GM21381 (cell line): ENCODE measurements at regions not wholly inside any gene's neighbourhood (a gene's known extent, or its start where the extent isn't known, plus 50 kb on each side); places are given as distances from the start of the nearest gene placed in this dataset.
"Not testable (repeated sequence)": the region's sequence is repeated elsewhere in the genome, so short reads cannot be mapped to it uniquely, and the experiment has no call there.

Experiments
- ATAC-seq: cut with Tn5 transposase; IDR thresholded peaks from one replicate; pipeline ENCODE4 v1.9.1; 2021; ENCODE audit warnings: mild to moderate bottlenecking, moderate library complexity; ENCODE audit not compliant: unreplicated experiment

DNA sequence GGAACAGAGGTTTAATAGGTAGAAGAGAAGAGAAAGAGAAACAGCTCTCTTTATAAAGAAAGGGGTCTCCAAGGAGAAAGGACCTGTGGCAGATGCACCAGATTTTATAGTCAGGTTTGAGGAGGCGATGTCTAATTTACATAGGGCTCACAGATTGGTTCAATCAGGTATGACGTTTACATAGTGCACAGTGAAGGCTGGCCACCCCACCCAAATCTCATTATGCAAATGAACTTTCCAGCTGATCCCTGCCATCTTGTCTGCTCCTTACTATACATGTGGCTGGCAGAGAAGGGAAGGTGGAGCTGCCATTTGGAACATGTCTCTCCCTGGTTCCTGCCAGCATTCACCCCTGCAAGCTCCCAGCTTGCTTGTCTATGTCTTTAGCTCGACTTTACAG is 557.8 kb downstream of the SUCLG1 start:
- ATAC-seq, result no peak

DNA sequence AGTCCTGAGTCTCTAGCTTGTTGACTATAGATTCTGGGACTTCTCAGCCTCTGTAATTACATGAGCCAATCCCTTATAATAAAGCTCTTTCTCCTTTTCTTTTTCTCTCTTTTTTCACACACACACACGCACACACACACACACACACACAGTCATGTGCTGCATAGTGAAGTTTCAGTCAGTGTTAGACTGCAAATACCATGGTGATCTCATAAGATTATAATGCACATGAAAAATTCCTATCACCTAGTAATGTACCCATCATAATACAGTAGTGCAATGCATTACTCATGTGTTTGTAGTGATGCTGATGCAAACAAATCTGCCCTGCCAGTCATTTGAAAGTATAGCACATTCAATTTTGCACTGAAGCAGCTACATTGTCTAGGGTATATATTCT is 558.2 kb downstream of the SUCLG1 start:
- no peak for ATAC-seq

DNA sequence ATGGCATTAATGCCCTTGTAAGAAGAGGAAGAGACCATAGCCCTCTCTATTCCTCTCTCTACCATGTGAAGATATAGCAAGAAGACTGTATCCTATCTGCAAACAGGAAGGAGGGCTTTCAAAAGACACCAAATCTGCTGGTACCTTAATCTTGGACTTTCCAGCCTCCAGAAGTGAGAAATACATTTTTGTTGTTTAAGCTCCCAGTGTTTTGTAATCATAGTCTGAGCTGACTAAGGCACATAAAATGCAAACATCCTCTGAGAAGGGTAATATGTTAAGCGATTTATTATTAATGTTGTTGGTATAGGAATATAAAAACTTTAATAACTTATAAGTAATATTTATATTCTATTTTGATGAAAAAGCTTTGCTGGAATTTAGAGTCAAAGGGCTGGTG is 559.8 kb downstream of the SUCLG1 start:
- no peak for ATAC-seq

DNA sequence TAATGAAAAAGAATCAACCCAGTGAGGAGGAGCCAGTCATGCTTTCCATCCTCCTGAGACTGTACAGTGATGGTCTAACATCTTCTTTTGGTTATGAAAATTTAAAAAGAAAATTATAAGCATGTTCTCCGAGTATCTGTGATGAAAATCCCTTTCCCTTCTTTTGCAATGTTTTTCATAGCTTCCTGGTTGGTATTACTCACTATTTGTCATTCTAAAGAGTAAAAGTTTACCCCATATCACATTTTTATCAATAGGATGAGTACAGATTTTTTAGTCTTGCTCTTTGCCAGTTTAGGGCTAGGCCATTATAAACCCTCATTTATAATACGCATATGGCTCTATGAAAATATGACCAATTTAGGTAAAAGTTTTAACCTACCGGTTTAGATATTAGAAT is 564.1 kb downstream of the SUCLG1 start:
- no peak for ATAC-seq

DNA sequence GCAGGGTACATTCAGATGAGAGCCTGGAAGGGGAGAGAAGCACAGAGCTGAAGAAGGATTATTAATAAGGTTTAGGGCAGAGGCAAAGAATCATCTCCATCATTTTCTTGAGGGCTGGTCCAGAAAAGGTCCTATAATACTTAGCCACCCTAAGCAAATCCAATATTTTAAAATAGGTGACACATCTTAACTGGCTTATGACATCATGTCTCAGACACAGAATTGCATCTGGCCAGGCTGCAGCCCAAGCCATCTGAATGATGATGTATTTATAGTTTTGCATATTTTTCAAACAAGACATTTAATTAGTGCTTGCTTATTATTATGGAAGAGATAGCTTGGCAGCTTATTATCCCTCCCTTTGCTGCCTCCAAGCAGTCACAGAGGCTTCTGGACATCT is 571.3 kb downstream of the SUCLG1 start:
- no peak for ATAC-seq

DNA sequence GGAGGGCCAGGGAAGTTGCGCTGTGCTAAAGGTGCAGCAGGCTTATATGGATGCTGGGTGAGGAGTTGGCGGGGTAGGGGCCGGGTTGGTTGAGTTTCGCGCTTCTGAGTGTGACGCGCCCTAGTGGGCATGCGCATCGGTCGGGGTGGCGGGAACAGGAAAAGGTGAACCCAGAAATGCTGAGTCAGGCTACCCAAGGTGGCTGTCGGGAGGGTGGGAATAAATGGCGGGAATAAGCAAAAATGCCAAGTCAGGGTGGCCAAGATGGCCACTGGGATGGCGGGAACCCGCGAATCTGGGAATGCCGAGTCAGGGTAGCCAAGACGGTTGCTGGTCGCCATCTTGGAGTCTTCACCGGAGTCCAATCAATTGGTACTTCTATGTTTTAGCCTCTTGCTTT is 580.0 kb downstream of the SUCLG1 start:
- no peak for ATAC-seq

DNA sequence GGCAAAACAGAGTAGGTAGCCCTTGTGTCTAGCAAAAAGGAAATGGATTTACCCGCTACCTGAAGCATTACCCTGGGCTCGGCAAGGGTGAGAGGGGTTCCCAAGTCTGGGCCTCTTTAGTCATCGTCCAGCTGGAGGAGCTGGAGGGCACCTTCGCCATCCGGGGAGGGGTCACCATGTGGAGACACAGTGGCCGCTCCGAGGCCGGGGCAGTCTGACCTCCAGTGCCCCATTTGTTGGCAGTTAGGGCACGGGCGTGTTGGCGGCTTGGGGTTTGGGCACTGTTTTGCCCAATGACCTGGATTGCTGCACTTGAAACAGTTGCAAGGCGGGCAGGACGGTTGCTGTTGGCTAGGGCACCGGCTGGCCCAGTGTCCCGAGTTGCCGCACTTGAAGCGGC is 581.8 kb downstream of the SUCLG1 start:
- not testable (repeated sequence) for ATAC-seq

DNA sequence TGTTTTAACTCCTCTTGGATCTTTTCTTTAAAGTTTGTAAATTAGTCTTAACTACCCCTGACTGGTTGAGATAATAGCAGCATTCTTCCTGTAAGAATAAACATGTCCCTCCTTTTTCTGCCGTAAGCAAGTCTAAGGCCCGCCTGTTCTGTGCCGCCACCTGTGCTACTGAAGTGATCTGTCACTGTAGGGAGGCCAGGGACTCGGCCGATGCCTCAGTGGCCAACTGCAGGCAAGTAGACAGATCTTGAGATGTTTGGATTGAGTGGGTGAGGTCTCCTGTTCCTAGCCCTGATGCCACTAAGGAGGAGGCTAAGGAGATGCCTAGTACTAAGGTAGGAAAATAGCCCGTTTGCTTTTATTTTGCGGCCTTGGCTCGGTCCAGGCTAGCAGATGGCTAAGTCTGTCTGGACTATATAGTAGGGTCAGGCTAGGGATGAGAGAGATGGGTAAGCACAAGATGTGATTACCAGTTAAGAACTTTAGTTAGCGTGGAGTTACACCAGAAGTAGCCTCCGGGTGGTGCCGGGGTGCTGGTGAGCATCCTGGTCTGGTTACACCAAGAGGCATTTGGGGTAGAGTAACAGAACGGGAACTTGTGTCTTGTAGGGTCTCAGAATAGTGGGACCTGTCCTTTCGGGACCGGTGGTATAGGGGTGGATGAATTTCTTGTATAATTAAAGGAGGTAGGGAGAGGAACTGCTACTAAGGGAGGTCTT is 584.2 kb downstream of the SUCLG1 start:
- no peak for ATAC-seq

DNA sequence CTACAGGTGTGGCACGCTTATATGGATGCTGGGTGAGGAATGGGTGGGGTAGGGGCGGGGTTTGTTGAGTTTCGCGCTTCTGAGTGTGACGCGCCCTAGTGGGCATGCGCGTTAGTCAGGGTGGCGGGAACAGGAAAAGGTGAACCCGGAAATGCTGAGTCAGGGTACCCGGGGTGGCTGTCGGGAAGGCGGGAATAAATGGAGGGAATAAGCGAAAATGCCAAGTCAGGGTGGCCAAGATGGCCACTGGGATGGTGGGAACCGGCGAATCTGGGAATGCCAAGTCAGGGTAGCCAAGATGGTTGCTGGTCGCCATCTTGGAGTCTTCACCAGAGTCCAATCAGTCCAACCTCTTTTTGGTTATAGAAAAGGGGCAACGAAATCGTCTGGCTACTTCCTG is 585.0 kb downstream of the SUCLG1 start:
- no peak for ATAC-seq

DNA sequence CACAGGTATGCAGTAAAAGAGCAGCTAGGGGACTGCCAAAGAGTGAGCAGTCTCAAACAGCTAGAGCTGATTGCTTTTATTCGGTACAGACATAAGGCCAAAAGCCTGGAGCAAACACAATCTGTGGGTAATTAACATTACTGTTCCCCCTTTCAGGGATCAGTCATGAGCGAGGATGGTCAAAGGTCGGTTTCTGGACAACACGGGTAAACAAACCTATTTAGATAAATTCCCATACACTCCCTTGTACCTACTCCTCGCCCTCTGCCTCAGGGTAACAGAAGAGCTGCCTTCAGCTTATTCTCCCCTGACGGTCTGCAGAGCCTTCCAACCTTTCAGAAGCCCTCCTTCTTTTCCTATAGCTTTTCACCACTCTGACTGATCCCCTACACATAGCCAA is 586.0 kb downstream of the SUCLG1 start:
- ATAC-seq, result no peak

DNA sequence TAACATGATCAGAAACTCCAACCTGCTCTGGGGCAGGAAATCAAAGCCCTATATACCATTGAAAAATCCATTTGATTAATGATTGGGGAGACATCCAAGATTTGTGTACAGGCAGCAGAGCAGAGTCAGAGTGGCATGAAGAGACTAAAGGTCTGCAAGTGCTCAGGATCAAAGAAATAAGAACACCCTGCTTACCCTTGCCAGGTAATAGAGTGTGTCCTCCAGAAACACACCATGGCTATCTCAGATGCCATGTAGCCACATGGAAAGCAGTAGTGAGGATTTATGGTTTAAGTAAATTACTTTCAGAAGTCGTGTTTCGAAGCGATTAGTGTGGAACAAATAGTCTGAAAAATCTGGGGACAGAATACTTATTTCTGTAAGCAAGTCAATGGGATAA is 592.9 kb downstream of the SUCLG1 start:
- ATAC-seq, result no peak

DNA sequence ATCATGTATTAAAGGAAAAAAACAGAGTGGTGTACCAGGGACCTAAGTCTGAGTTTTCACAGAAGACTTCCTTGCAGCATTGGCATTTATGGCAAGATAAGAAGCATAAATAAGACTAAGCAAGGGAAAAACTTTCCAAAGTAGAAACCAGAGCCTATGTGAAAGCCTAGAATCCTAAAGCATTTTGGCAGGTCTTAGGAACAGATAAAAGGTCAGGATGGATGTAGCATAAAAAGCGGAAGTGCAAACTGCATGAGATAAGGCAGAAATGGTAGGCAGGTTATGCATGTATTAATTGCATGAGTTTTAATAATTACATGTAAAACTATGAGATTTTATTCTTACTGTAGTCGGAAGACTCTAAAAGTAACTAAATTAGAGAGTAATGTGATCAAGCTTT is 596.5 kb downstream of the SUCLG1 start:
- ATAC-seq, result no peak

DNA sequence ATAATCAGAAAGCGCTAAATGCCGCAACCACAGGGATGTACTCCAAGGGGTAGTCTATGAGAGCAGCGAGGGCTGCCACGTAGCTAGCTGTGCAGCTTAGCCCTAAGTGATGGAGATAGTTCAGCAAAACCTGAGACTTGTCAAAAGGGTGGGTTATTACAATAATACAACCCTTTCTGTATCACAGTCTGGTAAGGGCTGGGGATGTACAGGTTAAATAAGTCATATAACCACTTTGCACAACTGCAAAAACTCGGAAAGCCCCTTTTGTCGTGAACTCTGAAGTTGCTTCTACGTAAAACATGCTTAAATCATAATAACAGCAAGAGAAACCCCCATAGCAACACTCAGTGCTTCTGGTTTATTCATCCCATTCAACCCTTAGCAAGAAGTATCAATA is 598.8 kb downstream of the SUCLG1 start:
- ATAC-seq, result no peak

DNA sequence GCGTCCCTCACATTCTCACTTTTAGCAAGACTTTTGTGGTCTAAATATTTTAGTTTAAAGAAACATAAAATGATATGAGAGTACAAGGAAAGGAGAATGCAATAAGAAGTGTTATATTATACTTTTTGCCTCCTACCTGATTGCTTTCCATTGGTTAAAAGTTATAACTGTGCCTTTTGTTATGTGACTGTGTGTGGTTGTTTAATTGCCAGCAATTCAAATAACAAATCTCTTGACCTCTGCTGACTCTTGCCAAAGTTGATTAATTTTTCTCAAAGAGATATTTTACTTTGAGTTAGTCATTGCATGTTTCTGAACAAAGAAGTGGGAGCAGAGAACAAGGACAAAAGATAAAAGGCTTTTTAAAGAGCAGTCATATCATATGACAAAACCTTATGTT is 599.5 kb downstream of the SUCLG1 start:
- no peak for ATAC-seq

DNA sequence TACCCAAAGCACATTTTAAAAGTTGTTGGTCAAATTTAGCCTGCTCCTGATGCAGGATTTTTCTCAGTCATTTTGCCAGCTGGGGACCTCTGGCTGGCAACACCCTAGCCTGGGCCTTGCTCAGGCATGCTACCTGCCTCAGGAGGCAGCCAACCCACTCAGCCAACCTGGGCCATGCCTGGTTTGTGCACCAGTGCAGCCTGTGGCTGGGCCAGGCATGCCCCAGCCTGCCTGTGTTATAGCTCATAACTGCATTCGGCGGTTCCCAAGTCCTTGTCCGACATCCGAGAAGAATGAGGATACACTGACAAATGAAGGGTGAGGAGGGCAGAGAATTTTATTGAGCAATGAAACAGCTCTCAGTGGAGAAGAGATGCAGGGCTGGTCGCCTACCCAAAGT is 608.0 kb downstream of the SUCLG1 start:
- no peak for ATAC-seq

DNA sequence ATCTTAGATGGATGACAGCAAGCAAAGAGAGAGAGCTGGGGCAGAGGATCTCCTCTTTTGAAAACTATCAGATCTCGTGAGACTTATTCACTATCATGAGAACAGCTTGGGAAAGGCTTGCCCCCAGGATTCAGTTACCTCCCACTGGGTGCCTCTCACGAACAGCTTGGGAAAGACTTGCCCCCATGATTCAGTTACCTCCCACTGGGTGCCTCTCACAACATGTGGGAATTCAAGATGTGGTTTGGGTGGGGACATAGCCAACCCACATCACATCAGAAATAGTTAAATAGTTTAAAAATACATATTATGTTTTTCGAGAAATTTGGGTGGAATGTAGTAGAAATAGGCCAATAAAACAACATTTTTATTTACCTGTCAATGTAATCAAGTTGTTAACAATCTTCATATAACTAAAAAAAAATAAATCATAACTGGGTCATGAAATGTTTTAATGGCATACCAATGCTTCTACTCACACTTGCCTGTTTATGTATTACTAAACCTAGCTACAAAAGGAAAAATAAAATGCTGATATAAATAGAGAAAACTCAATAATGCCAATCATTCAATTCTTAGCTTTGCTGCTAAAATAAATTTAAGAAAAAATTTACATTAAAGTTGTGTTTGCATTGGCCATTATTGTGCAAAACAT is 608.9 kb downstream of the SUCLG1 start:
- no peak for ATAC-seq

DNA sequence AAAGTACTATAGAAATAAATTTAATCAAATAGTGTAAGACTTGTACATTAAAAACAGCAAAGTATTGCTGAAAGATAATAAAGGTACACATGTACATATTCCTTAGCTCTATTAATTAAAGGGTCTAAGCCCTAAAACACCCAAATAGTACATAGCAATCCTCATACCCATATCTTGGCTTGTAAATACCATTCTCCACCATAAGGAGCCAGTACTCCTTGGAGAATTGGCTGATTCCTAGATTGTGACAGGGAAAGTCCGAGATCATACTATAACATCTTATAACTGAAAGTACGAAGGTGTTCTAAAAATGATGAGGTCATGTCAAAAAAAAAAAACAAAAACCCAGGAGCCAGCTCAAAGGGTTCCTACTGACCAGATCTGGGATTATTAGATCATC is 614.6 kb downstream of the SUCLG1 start:
- no peak for ATAC-seq

DNA sequence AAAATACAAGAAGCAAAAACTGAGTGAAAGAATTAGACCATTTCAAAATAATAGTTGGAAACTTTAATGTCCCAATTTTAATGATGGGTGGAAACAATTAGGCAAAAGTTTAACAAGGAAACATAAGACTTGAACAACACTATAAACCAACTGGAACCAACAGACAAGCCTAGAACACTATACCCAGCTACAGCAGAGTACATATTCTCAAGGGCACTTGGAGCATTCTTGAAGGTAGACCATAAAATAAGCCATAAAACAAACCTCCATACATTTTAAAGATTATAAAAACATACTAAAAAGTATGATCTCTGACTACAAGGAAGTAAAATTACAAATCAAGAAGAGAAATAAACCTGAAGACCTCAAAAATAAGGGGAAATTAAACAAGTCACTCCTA is 616.7 kb downstream of the SUCLG1 start:
- ATAC-seq, result no peak

DNA sequence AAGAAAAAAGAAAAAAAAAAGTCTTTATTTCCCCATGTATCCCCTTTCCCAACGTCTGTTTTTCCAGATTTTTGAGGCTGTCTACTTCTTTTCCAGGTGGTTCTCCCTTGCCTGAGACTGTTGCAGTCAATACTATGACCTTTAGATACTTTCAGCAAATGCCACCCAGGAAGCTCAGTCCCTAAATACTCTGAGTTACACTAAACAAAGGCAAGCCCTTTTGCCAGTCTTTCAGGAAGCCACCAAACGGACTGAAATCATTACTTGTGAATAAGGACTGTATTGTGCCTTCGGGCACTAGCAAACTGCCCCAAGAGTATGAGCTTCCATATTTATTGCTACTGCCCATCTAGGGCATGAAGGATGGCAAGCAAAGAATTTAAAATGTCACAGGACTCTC is 621.3 kb downstream of the SUCLG1 start:
- no peak for ATAC-seq

DNA sequence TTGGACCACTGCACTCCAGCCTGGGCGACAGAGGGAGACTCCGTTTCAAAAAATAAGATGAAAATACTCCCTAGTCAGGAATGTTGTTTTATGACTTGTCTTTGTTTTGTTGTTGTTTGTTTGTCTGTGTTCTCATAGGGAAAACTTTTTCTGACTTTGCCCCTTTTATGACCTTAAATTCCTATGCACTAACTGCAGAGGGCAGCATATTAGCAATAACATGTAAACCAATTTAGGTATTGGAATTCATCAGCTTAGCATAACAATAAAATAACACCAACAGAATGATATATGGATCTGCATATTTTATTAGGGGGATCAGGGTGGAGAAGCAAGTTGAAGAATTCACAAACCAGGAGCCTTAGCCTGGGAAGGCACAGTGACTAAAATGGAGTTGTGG is 631.5 kb downstream of the SUCLG1 start:
- ATAC-seq, result no peak

DNA sequence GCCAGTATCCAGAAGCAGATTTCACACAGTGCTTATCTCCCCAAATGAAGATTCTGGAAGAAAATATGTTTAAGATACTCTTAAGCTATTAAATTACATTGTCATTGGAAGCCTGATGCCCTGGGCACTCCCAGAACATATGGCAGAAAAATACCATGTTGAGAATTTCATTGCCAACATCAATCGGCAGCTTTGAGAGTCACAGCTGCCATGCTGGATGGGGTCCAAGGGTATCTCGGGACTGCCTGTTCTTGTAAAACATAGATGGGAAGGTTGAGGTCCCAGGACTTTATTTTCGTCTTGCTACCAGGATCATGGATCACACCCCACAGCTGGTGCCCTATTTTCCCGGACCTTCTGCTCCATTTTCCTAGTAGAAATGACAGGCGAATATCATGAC is 632.5 kb downstream of the SUCLG1 start:
- no peak for ATAC-seq

DNA sequence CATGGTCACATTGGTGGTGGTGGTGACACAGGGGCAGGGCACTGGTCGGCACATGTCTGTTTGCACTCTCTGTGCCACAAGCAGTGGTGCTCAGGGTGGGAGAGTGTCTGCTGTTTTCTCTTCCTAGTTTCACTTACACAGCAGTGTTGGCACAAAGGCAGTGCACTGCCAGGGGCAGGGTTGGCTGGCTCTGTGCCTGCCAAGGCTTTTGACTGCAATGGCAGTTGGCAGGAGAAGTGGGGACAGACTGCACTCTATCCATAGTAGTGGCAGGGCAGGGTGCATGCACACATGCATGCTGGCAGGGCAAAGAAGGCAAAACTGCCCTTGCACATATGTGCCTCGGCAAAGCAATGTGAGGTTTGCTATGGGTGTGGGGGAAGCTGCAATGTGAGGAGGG is 635.9 kb downstream of the SUCLG1 start:
- ATAC-seq, result no peak

DNA sequence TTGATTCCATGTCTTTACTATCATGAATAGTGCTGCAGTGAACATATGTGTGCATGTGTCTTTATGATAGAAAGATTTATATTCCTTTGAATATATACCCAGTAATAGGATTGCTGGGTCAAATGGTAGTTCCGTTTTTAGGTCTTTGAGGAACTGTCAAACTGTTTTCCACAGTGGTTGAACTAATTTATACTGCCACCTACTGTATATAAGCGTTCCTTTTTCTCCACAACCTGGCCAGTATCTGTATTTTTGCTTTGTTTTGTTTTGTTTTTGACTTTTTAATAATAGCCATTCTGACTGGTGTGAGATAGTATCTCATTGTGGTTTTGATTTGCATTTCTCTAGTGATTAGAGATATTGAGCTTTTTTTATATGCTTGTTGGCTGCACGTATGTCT is 641.6 kb downstream of the SUCLG1 start:
- ATAC-seq, result no peak
